B cell (primary cell): ENCODE measurements at regions not wholly inside any gene's neighbourhood (a gene's known extent, or its start where the extent isn't known, plus 50 kb on each side); places are given as distances from the start of the nearest gene placed in this dataset.

Experiments
- ATAC-seq: fragments of 200-7000 bp; cut with Tn5 transposase; one replicate; pipeline ENCODE4 v1.10.0; 2021; ENCODE audit warnings: low read depth, mild to moderate bottlenecking, moderate number of reproducible peaks, moderate library complexity
- CTCF ChIA-PET: fragments of 350-600 bp; sonication (Branson Sonifier 250); formaldehyde crosslinking; loops from one replicate; lab custom pipeline; 2021; ENCODE audit warnings: antibody characterized with exemption, inconsistent platforms; lab: Charles Lee
- POLR2A ChIA-PET: fragments of 350-600 bp; sonication (Branson Sonifier 250); formaldehyde crosslinking; loops from one replicate; lab custom pipeline; 2021; ENCODE audit warnings: antibody characterized with exemption; lab: Charles Lee
- DNase-seq: peaks from one replicate; pipeline ENCODE4 v3.0.0; 2013
- H2AFZ ChIP-seq: 2 replicates; pipeline ENCODE4 v1.6.1; 2012; ENCODE audit warnings: mild to moderate bottlenecking, low read depth, low read length; ENCODE audit not compliant: insufficient read depth, poor library complexity, severe bottlenecking
- H3K27ac ChIP-seq, 2 donors: 1 replicate in 1 of 2; 2 replicates in 1 of 2; pipeline ENCODE4 v1.5.1; 2012 to 2013; ENCODE audit warnings: low read length in 2 of 2, mild to moderate bottlenecking in 2 of 2, moderate library complexity in 1 of 2
- H3K27me3 ChIP-seq, 4 experiments: fragments of 200-600 bp in 1 of 4; sonication (generic) in 1 of 4; replicated peaks in 1 of 4; 1 replicate in 2 of 4; 2 replicates in 2 of 4; pipeline versions ENCODE4 v1.6.1 to v1.7.0; 2013 to 2016; ENCODE audit warnings: low read length in 3 of 4, mild to moderate bottlenecking in 2 of 4, mixed read lengths in 1 of 4, moderate library complexity in 1 of 4; ENCODE audit not compliant: insufficient read depth in 4 of 4, control insufficient read depth in 3 of 4; ENCODE audit errors: control extremely low read depth in 1 of 4
- H3K36me3 ChIP-seq, 2 experiments: replicated peaks in 1 of 2; 1 replicate in 1 of 2; 2 replicates in 1 of 2; pipeline versions ENCODE4 v1.6.1 to v1.7.1; 2013; ENCODE audit warnings: low read length in 1 of 2; ENCODE audit not compliant: insufficient read depth in 2 of 2, control insufficient read depth in 1 of 2; ENCODE audit errors: control extremely low read depth in 1 of 2, extremely low read depth in 1 of 2
- H3K4me1 ChIP-seq, 2 donors: fragments of 200-600 bp in 1 of 2; sonication (generic) in 1 of 2; 1 replicate in 1 of 2; 2 replicates in 1 of 2; pipeline versions ENCODE4 v1.5.1 to v1.6.1; 2013 to 2017; ENCODE audit warnings: low read length in 2 of 2; ENCODE audit not compliant: control insufficient read depth in 2 of 2, insufficient read depth in 2 of 2
- H3K4me2 ChIP-seq: replicated peaks from 2 replicates; pipeline ENCODE3; 2012; ENCODE audit warnings: mild to moderate bottlenecking, low read depth, low read length; ENCODE audit not compliant: poor library complexity, severe bottlenecking
- H3K4me3 ChIP-seq, 5 experiments: fragments of 200-600 bp in 1 of 5; sonication (generic) in 1 of 5; 1 replicate in 3 of 5; 2 replicates in 2 of 5; pipeline versions ENCODE4 v1.5.1 to v1.7.0; 2011 to 2016; ENCODE audit warnings: low read length in 4 of 5, mild to moderate bottlenecking in 4 of 5, low read depth in 2 of 5, control low read depth in 1 of 5, moderate library complexity in 1 of 5; ENCODE audit not compliant: insufficient read depth in 1 of 5; ENCODE audit errors: control extremely low read depth in 1 of 5, extremely low read depth in 1 of 5
- H3K79me2 ChIP-seq: fragments of 200-600 bp; sonication (generic); one replicate; pipeline ENCODE4 v1.6.0; 2016; ENCODE audit warnings: low read length; ENCODE audit not compliant: control insufficient read depth, insufficient read depth
- H3K9ac ChIP-seq: fragments of 200-600 bp; sonication (generic); 2 replicates; pipeline ENCODE4 v1.6.1; 2017; ENCODE audit warnings: mild to moderate bottlenecking, low read length, moderate library complexity
- H3K9me3 ChIP-seq, 3 donors: one replicate each; pipeline versions ENCODE4 v1.6.1 to v1.7.1; 2013; ENCODE audit warnings: low read length in 2 of 3; ENCODE audit not compliant: control insufficient read depth in 2 of 3, insufficient read depth in 1 of 3; ENCODE audit errors: control extremely low read depth in 1 of 3
- H4K20me1 ChIP-seq: 2 replicates; pipeline ENCODE4 v1.6.0; 2012; ENCODE audit warnings: mild to moderate bottlenecking, low read length; ENCODE audit not compliant: insufficient read depth, control insufficient read depth, poor library complexity, severe bottlenecking
- H3K27ac Mint-ChIP-seq: one replicate; pipeline ENCODE4 v1.8.0; 2021; ENCODE audit warnings: mixed read lengths
- H3K27me3 Mint-ChIP-seq: one replicate; pipeline ENCODE4 v1.8.0; 2021; ENCODE audit warnings: mixed read lengths
- H3K4me1 Mint-ChIP-seq: one replicate; pipeline ENCODE4 v1.8.0; 2021; ENCODE audit warnings: mixed read lengths
- H3K4me3 Mint-ChIP-seq: one replicate; pipeline ENCODE4 v1.8.0; 2021; ENCODE audit warnings: mixed read lengths
- H3K9me3 Mint-ChIP-seq: one replicate; pipeline ENCODE4 v1.8.0; 2022; ENCODE audit warnings: mixed read lengths; ENCODE audit not compliant: insufficient read depth
- EZH2 ChIP-seq: IDR thresholded peaks from 2 replicates; pipeline ENCODE4 v1.6.1; 2012; ENCODE audit warnings: borderline replicate concordance, low read depth, mild to moderate bottlenecking, moderate library complexity, low read length; ENCODE audit not compliant: insufficient read depth, poor library complexity, severe bottlenecking
- WGBS: methylation state at CpG from one replicate; pipeline ENCODE4 v1.1.5; 2013; ENCODE audit warnings: missing lambda C conversion rate; ENCODE audit not compliant: insufficient coverage; 5-methylcytosine and 5-hydroxymethylcytosine counted together
- intact Hi-C: fragments of 100-400 bp; cut with micrococcal nuclease; formaldehyde crosslinking; loops from one replicate; pipeline ENCODE4 v1.10.0; 2022
- TF ChIP-seq, protein P1 (sequence below): fragments of 200-600 bp; IDR thresholded peaks from one replicate; pipeline ENCODE4 v1.8.0; 2022; ENCODE audit warnings: antibody characterized with exemption, mild to moderate bottlenecking

DNA sequence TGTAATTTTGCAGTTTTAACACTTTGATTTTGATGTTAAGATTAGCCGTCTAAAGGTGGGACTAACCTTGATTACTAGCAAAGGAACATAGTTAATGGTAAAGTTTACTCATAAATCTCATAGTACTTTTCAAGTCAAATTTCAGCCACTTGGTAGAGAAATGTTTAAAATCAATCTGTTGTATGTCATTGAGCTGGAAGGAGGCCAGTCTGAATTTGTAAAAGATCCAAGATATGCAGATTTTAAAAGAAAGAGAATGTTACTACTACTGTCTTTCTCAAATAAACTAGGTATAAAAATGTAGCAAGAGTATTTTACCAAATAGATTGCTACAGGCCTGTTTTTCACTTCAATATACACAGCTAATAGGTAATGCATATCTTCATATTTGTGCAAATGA is 600.8 kb upstream of the SEL1L start:
- ChIA-PET POLR2A (no interaction called here), CTCF (interaction anchor here (0.8 kb wide), 1 partner anchor 13 kb away, joined by 3 read pairs; no protein-coding TSS in a partner anchor)
- no peaks in the 10 kb centered on the region for H3K27me3 ChIP-seq
- H3K4me3 ChIP-seq, result no peak overlapping the region
- no peaks in the 10 kb centered on the region for H3K4me1 ChIP-seq
- no peak overlapping the region for H3K27ac Mint-ChIP-seq
- no peak overlapping the region for H3K4me2 ChIP-seq
- H2AFZ ChIP-seq, result no peak overlapping the region
- H3K4me3 Mint-ChIP-seq, result no peak overlapping the region
- no peaks in the 10 kb centered on the region for H3K27me3 Mint-ChIP-seq
- peaks cover 4% of the 10 kb centered on the region for H3K9me3 Mint-ChIP-seq
- H3K9me3 ChIP-seq, result peaks cover 0 to 2% (median 0%) of the 10 kb centered on the region in 3 donors
- intact Hi-C loops, result no loop called here
- H3K4me1 Mint-ChIP-seq, result no peaks in the 10 kb centered on the region
- ATAC-seq (no peak), DNase-seq (no peak)
- no peak for TF ChIP-seq EZH2
- TF ChIP-seq, protein P1, sequence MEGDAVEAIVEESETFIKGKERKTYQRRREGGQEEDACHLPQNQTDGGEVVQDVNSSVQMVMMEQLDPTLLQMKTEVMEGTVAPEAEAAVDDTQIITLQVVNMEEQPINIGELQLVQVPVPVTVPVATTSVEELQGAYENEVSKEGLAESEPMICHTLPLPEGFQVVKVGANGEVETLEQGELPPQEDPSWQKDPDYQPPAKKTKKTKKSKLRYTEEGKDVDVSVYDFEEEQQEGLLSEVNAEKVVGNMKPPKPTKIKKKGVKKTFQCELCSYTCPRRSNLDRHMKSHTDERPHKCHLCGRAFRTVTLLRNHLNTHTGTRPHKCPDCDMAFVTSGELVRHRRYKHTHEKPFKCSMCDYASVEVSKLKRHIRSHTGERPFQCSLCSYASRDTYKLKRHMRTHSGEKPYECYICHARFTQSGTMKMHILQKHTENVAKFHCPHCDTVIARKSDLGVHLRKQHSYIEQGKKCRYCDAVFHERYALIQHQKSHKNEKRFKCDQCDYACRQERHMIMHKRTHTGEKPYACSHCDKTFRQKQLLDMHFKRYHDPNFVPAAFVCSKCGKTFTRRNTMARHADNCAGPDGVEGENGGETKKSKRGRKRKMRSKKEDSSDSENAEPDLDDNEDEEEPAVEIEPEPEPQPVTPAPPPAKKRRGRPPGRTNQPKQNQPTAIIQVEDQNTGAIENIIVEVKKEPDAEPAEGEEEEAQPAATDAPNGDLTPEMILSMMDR, result no peak
- no peaks in the 10 kb centered on the region for H3K36me3 ChIP-seq
- no CpG with 5 or more reads among the region's 1 CpG for WGBS
- no peak overlapping the region for H3K27ac ChIP-seq
- no peaks in the 10 kb centered on the region for H3K79me2 ChIP-seq
- H3K9ac ChIP-seq, result no peak overlapping the region
- H4K20me1 ChIP-seq, result no peaks in the 10 kb centered on the region

DNA sequence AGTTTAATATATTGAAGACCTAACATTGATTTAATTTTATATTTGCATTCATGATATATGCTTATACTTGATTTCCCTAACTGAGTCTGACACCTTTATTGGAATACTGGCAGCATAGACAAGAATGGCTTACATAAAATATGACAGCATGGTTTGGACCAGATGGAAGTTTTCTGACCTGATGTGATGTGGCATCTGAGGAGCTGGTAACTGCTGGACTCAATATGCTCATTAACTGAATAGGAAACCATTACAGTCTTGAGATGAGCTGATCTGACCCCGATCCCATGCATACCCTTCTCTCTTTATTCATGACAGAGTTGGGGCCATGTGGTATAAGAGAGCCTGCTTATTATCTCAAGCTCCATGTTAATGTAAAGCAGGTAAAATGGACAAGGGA is 604.8 kb upstream of the SEL1L start:
- no peak overlapping the region for H3K9ac ChIP-seq
- POLR2A ChIA-PET, result no interaction called here
- no peak overlapping the region for H3K27ac ChIP-seq
- ATAC-seq, result no peak
- no peak overlapping the region for H3K4me3 Mint-ChIP-seq
- no peaks in the 10 kb centered on the region for H3K27me3 ChIP-seq
- DNase-seq, result no peak
- WGBS, result no CpG with 5 or more reads among the region's 1 CpG
- H3K27me3 Mint-ChIP-seq, result no peaks in the 10 kb centered on the region
- CTCF ChIA-PET, result no interaction called here
- no peaks in the 10 kb centered on the region for H4K20me1 ChIP-seq
- no peaks in the 10 kb centered on the region for H3K36me3 ChIP-seq
- H3K4me1 Mint-ChIP-seq, result no peaks in the 10 kb centered on the region
- H3K4me1 ChIP-seq, result no peaks in the 10 kb centered on the region
- no peak for TF ChIP-seq EZH2
- TF ChIP-seq, protein P1, result no peak
- no peak overlapping the region for H3K27ac Mint-ChIP-seq
- H2AFZ ChIP-seq, result no peak overlapping the region
- intact Hi-C loops, result no loop called here
- no peak overlapping the region for H3K4me2 ChIP-seq
- H3K9me3 Mint-ChIP-seq, result peaks cover 1% of the 10 kb centered on the region
- no peak overlapping the region for H3K4me3 ChIP-seq
- peaks cover 1 to 7% (median 5%) of the 10 kb centered on the region in 3 donors for H3K9me3 ChIP-seq
- H3K79me2 ChIP-seq, result no peaks in the 10 kb centered on the region
